ENCODE measurements at regions not wholly inside any gene's neighbourhood (a gene's known extent, or its start where the extent isn't known, plus 50 kb on each side); places are given as distances from the start of the nearest gene placed in this dataset.

DNA sequence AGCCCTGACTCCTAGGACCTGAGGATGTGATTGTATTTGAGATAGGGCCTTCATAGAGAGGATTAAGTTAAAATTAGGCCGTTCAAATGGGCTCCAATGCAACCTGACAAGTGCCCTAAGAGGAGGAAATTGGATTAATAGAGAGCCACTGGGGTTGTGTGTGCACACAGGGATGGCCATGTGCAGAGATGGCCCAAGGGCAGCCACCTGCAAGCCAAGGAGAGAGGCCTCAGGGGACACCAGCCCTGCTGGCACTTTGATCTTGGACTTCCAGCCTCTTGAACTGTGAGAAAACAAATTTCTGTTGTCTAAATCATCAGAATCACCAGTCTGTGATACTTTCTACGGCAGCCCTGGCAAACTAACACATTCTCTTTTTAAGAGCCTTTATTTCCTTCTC, 598.8 kb downstream of the UTRN start:
- TF ChIP-seq, protein P1, sequence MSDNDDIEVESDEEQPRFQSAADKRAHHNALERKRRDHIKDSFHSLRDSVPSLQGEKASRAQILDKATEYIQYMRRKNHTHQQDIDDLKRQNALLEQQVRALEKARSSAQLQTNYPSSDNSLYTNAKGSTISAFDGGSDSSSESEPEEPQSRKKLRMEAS (IDR thresholded peaks at IDR 0.05), result no peak
- TF ChIP-seq SIN3A (conservative IDR thresholded peaks at IDR 0.05 in 1 of 2, IDR thresholded peaks at IDR 0.05 in 1 of 2; ENCODE audit: low read depth in 1 of 2, low read length in 2 of 2), result no peak
- TF ChIP-seq EZH2 (IDR thresholded peaks at IDR 0.05; ENCODE audit: low read depth, low read length, severe bottlenecking), result no peak
- TF ChIP-seq POLR2A (IDR thresholded peaks at IDR 0.05; ENCODE audit: control extremely low read depth in 1 of 2, low read depth in 2 of 2, low read length in 2 of 2), result no peak
- TF ChIP-seq SP2 (IDR thresholded peaks at IDR 0.05; ENCODE audit: low read length), result no peak
- TF ChIP-seq GABPA (IDR thresholded peaks at IDR 0.05; ENCODE audit: borderline replicate concordance, insufficient read depth, low read length), result no peak
- TF ChIP-seq, protein P2, sequence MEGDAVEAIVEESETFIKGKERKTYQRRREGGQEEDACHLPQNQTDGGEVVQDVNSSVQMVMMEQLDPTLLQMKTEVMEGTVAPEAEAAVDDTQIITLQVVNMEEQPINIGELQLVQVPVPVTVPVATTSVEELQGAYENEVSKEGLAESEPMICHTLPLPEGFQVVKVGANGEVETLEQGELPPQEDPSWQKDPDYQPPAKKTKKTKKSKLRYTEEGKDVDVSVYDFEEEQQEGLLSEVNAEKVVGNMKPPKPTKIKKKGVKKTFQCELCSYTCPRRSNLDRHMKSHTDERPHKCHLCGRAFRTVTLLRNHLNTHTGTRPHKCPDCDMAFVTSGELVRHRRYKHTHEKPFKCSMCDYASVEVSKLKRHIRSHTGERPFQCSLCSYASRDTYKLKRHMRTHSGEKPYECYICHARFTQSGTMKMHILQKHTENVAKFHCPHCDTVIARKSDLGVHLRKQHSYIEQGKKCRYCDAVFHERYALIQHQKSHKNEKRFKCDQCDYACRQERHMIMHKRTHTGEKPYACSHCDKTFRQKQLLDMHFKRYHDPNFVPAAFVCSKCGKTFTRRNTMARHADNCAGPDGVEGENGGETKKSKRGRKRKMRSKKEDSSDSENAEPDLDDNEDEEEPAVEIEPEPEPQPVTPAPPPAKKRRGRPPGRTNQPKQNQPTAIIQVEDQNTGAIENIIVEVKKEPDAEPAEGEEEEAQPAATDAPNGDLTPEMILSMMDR (IDR thresholded peaks at IDR 0.05; ENCODE audit: control extremely low read depth in 1 of 3, insufficient read depth in 1 of 3, low read depth in 1 of 3, low read length in 3 of 3), result no peak
- TF ChIP-seq POLR2AphosphoS5 (IDR thresholded peaks at IDR 0.05; ENCODE audit: low read depth, low read length), result no peak

All from H1 (cell line).